Suprapubic skin (tissue), 4 donors: ENCODE measurements at regions not wholly inside any gene's neighbourhood (a gene's known extent, or its start where the extent isn't known, plus 50 kb on each side); places are given as distances from the start of the nearest gene placed in this dataset.

Source experiments
- CTCF ChIP-seq, 2 donors: fragments of 200-600 bp in 1 of 2; fragments of 450-650 bp in 1 of 2; sonication (generic) in 1 of 2; IDR thresholded peaks; one replicate each; pipeline ENCODE4 v1.5.1; 2016 to 2019; ENCODE audit warnings: antibody characterized with exemption in 2 of 2, mild to moderate bottlenecking in 1 of 2, moderate library complexity in 1 of 2
- EP300 ChIP-seq: sonication (generic); formaldehyde crosslinking; IDR thresholded peaks from one replicate; pipeline ENCODE4 v1.6.1; 2017; ENCODE audit warnings: antibody characterized with exemption
- POLR2A ChIP-seq, 2 donors: fragments of 450-650 bp; IDR thresholded peaks; one replicate each; pipeline ENCODE4 v1.6.1; 2017; ENCODE audit warnings: antibody characterized with exemption in 2 of 2, mild to moderate bottlenecking in 2 of 2, moderate library complexity in 2 of 2
- POLR2AphosphoS5 ChIP-seq, 3 donors: sonication (generic); formaldehyde crosslinking; IDR thresholded peaks; one replicate each; pipeline ENCODE4 v1.6.1; 2017; ENCODE audit warnings: antibody characterized with exemption in 3 of 3

- no peak for TF ChIP-seq CTCF (IDR thresholded peaks at IDR 0.05)
- no peak for TF ChIP-seq EP300
- no peak for TF ChIP-seq POLR2A (IDR thresholded peaks at IDR 0.05)
- no peak for TF ChIP-seq POLR2AphosphoS5 (IDR thresholded peaks at IDR 0.05)
Measured at GRCh38 chr15:79178594-79178993, 88.0 kb upstream of the RASGRF1 start.
